Left renal pelvis (tissue), 4 donors: ENCODE measurements at regions not wholly inside any gene's neighbourhood (a gene's known extent, or its start where the extent isn't known, plus 50 kb on each side); places are given as distances from the start of the nearest gene placed in this dataset.

Source experiments
- DNase-seq, 4 donors: peaks; one replicate each; pipeline ENCODE4 v3.0.0-alpha.2; 2013; ENCODE audit warnings: low read depth in 4 of 4, low spot score in 3 of 4

DNA sequence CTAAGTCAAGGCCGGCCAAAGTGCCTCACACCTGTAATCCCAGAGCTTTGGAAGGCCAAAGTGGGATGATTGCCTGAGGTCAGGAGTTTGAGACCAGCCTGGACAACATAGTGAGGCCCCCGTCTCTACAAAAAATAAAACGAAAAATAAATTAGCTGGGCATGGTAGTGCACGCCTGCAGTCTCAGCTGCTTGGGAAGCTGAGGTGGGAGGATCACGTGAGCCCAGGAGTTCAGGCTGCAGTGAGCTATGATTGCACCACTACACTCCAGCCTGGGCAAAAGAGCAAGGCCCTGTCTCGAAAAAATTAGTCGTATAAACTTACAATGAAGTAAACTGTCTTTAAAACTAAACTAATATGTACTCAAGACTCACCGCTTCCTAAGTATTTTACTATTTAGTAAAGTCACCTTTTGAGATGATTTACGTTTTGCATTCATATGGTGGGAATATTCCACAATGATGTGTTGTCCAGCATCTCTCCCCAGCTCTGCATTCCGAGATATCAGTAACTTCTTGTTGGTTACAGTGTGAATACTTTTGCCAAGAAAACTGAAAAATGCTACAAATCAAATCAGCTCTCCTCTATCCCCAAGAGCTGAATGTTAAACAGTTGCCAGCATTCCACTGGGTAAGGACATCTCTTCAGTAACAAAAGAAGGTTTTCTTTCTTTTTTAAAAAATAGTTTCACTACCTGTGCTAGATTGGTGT lies 84.9 kb upstream of the C21orf91 start:
- DNase-seq, result no peak

DNA sequence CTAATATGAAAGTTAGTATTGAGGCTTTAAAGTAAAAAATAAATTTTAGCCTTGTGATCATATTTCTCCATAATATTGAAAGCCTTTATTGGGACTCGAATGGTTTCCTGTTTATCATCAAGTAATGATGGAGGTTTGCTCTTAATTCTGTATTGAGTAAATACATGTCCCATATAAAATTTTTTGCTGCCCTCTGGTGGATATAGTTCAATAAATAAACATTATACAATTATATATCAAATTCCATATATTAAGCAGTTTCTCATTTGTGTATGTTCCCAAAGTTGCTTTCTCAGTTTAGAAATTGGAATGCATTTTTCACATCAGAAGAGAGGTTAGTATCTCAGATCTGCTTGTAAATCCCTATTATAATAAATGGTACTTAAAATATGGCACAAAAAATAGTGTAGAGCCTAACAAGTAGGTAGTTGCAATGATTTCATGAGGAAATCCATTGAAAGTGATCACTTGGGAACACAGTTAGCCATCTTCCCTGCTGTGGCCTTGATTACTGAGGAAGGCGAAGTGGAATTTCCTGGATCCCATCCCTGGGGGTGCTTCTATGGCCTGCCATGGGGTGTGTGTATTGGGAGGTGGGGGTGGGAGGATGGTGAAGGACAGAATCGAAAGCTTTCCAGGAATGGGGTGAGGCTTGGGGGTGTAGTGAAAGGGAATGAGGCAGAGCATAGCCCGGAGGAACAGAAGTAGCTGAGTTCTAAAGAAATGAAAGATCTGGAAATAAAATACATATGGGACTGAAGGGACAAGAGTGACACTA lies 84.1 kb upstream of the C21orf91 start:
- DNase-seq, result no peak

DNA sequence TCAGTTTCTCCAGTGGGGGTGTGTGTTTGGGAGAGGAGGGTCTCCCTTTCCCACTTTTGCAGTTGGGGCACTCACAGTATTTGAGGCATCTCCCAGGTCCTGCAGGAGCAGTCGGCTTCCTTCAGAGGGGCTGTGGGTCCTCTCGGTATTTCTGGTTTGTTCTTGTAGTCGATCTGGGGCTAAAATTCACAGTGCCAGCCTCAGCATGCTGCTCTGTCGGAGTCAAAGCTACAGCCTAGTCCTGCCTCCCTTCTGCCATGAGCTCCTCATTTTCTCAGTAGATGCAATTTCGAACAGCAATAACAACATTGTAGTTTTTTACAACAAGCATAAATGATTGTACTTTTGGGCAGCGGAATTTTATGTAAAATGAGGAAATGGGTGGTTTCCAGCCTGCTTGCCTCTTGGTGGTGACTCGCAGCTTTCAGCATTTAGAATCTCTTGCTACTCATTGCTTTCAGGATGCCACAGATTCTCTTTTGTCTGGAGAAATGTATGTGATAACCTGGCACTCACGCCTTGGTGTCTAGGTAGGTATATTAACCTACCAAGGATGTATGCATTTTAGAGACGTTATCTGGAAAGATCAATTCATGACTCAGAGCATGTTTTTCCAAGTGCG lies 82.4 kb upstream of the C21orf91 start:
- no peak for DNase-seq

DNA sequence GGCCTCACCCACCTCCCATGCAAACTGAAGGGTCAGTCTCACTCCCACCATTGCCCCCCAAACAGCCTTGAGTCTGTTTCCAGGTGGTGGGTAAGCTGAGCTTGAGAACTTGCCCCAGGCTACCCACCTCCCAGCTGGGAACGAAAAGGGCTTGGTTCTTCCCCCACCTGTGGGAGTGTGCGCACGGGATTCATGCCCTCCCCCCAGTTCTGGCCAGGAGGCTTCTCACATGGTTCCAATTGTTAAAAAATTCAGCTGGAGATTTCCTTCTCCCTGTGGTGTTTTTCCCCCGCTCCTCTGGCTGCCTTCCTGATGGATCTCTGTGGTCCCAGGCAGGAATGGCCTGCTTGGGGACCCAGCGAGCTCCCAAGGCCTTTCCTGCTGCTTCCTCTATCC lies 81.8 kb upstream of the C21orf91 start:
- DNase-seq, result no peak

DNA sequence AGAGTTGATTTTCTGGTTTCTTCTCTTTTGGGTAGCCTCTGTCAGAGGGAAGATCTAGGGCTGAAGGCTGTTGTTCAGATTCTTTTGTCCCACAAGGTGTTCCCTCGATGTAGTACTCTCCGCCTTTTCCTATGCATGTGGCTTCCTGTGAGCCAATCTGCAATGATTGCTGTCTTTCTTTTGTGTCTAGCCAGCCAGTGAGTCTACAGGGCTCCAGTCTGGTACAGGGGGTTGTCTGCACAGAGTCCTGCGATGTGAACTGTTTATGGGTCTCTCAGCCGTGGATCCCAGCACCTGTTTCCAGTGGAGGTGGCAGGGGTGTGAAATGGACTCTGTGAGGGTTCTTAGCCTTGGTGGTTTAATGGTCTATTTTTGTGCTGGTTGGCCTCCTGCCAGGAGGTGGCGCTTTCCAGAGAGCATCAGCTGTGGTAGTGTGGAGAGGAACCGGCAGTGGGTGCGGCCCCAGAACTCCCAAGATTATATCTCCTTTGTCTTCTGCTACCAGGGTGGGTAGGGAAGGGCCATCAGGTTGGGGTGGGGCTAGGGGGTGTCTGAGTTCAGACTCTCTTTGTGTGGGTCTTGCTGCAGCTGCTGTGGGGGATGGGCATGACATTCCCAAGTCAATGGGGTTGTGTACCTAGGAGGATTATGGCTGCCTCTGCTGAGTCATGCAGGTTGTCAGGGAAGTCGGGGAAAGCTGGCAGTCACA lies 81.3 kb upstream of the C21orf91 start:
- no peak for DNase-seq

DNA sequence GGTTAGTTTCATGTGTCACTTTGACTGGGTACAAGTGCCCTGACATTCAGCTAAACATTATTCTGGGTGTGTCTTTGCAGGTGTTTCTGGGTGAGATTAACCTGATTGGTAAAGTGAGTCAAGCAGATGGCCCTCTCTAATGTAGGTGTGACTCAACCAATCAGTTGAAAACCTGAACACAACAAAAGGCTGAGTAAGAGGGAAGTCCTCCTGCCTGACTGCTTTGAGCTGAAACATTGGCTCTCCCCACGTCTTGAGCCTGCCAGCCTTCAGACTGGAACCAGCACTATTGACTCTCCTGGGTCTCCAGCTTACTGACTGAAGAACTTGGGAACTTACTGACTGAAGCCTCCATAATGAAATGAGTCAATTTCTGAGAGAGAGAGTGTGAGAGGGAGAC lies 70.0 kb upstream of the C21orf91 start:
- no peak for DNase-seq

DNA sequence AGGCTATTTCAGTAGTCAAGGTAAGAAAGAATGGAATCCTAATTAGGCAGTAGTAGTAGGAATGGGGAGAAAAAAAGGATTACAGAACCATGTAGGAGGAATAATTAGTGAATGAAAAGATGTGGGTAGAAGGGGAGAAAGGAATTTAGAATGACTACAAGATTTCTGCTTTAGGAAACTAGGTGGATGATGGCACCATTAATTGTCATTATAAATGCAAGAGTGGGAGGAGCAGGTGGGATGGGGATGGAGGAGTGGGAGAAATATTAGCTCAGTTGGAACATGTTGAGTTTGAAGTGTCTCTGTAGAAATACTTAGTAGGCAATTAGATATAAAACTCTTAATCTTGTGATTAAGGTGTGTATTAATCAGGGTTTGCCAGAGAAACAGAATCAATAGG lies 50.0 kb upstream of the C21orf91 start:
- no peak for DNase-seq
